HL-60 (cell line): ENCODE measurements at regions not wholly inside any gene's neighbourhood (a gene's known extent, or its start where the extent isn't known, plus 50 kb on each side); places are given as distances from the start of the nearest gene placed in this dataset.

Experiments
- DNase-seq, 2 experiments: peaks; one replicate each; pipeline ENCODE4 v3.0.0-alpha.2; 2010 to 2020; ENCODE audit warnings: low read depth in 1 of 2, low spot score in 1 of 2
- H3K27ac ChIP-seq: fragments of 250-450 bp; sonication (Bioruptor Pico); replicated peaks from 2 replicates; pipeline ENCODE4 v1.5.1; 2020; ENCODE audit warnings: mild to moderate bottlenecking, moderate library complexity
- H3K27me3 ChIP-seq: fragments of 250-450 bp; sonication (Bioruptor Pico); 2 replicates; pipeline ENCODE4 v1.5.1; 2021; ENCODE audit warnings: mild to moderate bottlenecking, moderate library complexity; ENCODE audit not compliant: insufficient read depth, poor library complexity, severe bottlenecking
- H3K4me3 ChIP-seq: replicated peaks from 2 replicates; pipeline ENCODE4 v1.5.1; 2011; ENCODE audit warnings: mild to moderate bottlenecking, control low read depth, low read length; ENCODE audit not compliant: insufficient read depth
- CTCF ChIP-seq: IDR thresholded peaks from one replicate; pipeline ENCODE4 v1.5.1; 2011; ENCODE audit warnings: low read length, control low read depth, inconsistent platforms; ENCODE audit not compliant: insufficient read depth
- GABPA ChIP-seq: IDR thresholded peaks from 2 replicates; pipeline ENCODE4 v1.6.1; 2012; ENCODE audit warnings: low read depth
- POLR2AphosphoS5 ChIP-seq: IDR thresholded peaks from 2 replicates; pipeline ENCODE4 v1.6.1; 2012; ENCODE audit warnings: low read depth
- REST ChIP-seq: IDR thresholded peaks from 2 replicates; pipeline ENCODE4 v1.6.1; 2012; ENCODE audit warnings: low read depth; ENCODE audit not compliant: insufficient replicate concordance
- SPI1 ChIP-seq: IDR thresholded peaks from 2 replicates; pipeline ENCODE4 v1.6.1; 2012; ENCODE audit warnings: low read depth, mild to moderate bottlenecking, borderline replicate concordance

- Histone ChIP-seq H3K4me3 (no peak overlapping the region), H3K27me3 (no peaks in the 10 kb centered on the region), H3K27ac (no peak overlapping the region)
- DNase-seq = no peak
- no peak for TF ChIP-seq CTCF
- TF ChIP-seq SPI1 = no peak
Observed at GRCh38 chr16:86894029-86894567, 315.7 kb downstream of the FOXL1 start.

GRCh38 chr16:86894925-86895324, 316.6 kb downstream of the FOXL1 start:
- H3K27me3 ChIP-seq = no peaks in the 10 kb centered on the region
- DNase-seq = no peak
- TF ChIP-seq REST (no peak), POLR2AphosphoS5 (no peak), CTCF (no peak)

GRCh38 chr16:86895606-86896005, 317.3 kb downstream of the FOXL1 start:
- no peak for DNase-seq
- Histone ChIP-seq H3K27me3 (no peaks in the 10 kb centered on the region), H3K4me3 (no peak overlapping the region), H3K27ac (no peak overlapping the region)
- TF ChIP-seq SPI1 (no peak), GABPA (no peak), POLR2AphosphoS5 (no peak), REST (no peak), CTCF (no peak)

More at GRCh38 chr16:86894925-86895324, 316.6 kb downstream of the FOXL1 start:
- Histone ChIP-seq H3K27ac (no peak overlapping the region), H3K4me3 (no peak overlapping the region)

GRCh38 chr16:86896976-86897375, 318.6 kb downstream of the FOXL1 start:
- H3K27me3 ChIP-seq = no peaks in the 10 kb centered on the region
- no peak overlapping the region for H3K27ac ChIP-seq
- H3K4me3 ChIP-seq = no peak overlapping the region
- no peak for DNase-seq
- TF ChIP-seq POLR2AphosphoS5 (no peak), REST (no peak), SPI1 (no peak), GABPA (no peak), CTCF (no peak)
